Fibroblast of lung (primary cell): ENCODE measurements at regions not wholly inside any gene's neighbourhood (a gene's known extent, or its start where the extent isn't known, plus 50 kb on each side); places are given as distances from the start of the nearest gene placed in this dataset.
A peak's percentile ranks its signal among the peaks of the same experiment; 100 is the strongest.

Experiments used
- DNase-seq, 2 donors: peaks; one replicate each; pipeline versions ENCODE4 v3.0.0 to v3.0.0-alpha.2; 2010; ENCODE audit warnings: low read depth in 2 of 2
- H2AFZ ChIP-seq: 2 replicates; pipeline ENCODE4 v1.5.1; 2012; ENCODE audit warnings: low read length, control low read depth, inconsistent platforms
- H3K27ac ChIP-seq: 2 replicates; pipeline ENCODE4 v1.5.1; 2011; ENCODE audit warnings: low read length, control low read depth; ENCODE audit not compliant: insufficient read depth
- H3K27me3 ChIP-seq: 2 replicates; pipeline ENCODE4 v1.5.1; 2011; ENCODE audit warnings: mild to moderate bottlenecking, low read length; ENCODE audit not compliant: control insufficient read depth, insufficient read depth
- H3K36me3 ChIP-seq: 2 replicates; pipeline ENCODE4 v1.5.1; 2011; ENCODE audit warnings: low read length; ENCODE audit not compliant: control insufficient read depth, insufficient read depth
- H3K4me1 ChIP-seq: 2 replicates; pipeline ENCODE4 v1.5.1; 2011; ENCODE audit warnings: low read length; ENCODE audit not compliant: control insufficient read depth, insufficient read depth; ENCODE audit errors: extremely low read depth
- H3K4me2 ChIP-seq: 2 replicates; pipeline ENCODE4 v1.5.1; 2011; ENCODE audit warnings: low read length, control low read depth; ENCODE audit not compliant: insufficient read depth; ENCODE audit errors: extremely low read depth
- H3K4me3 ChIP-seq, 4 experiments: fragments of 200-600 bp in 1 of 4; sonication (generic) in 1 of 4; replicated peaks in 1 of 4; 2 replicates each; pipeline ENCODE4 v1.5.1; 2011 to 2016; ENCODE audit warnings: low read length in 4 of 4, low read depth in 3 of 4, mild to moderate bottlenecking in 3 of 4, control low read depth in 2 of 4, inconsistent platforms in 1 of 4, mixed read lengths in 1 of 4; ENCODE audit not compliant: insufficient read depth in 1 of 4; ENCODE audit errors: control extremely low read depth in 1 of 4
- H3K79me2 ChIP-seq: 2 replicates; pipeline ENCODE4 v1.5.1; 2012; ENCODE audit warnings: mild to moderate bottlenecking, low read length, inconsistent platforms; ENCODE audit not compliant: control insufficient read depth, insufficient read depth
- H3K9ac ChIP-seq: 2 replicates; pipeline ENCODE4 v1.5.1; 2011; ENCODE audit warnings: mild to moderate bottlenecking, low read length, control low read depth; ENCODE audit not compliant: insufficient read depth
- H3K9me3 ChIP-seq: 2 replicates; pipeline ENCODE4 v1.5.1; 2012; ENCODE audit warnings: low read depth, low read length; ENCODE audit not compliant: control insufficient read depth, insufficient read depth
- H4K20me1 ChIP-seq: 2 replicates; pipeline ENCODE4 v1.5.1; 2011; ENCODE audit warnings: low read length; ENCODE audit not compliant: control insufficient read depth, insufficient read depth; ENCODE audit errors: extremely low read depth
- CTCF ChIP-seq, 2 donors: IDR thresholded peaks in 1 of 2; conservative IDR thresholded peaks in 1 of 2; 1 replicate in 1 of 2; 2 replicates in 1 of 2; pipeline ENCODE4 v1.5.1; 2011 to 2012; ENCODE audit warnings: low read length in 2 of 2, control low read depth in 1 of 2, inconsistent platforms in 1 of 2, low read depth in 1 of 2, mild to moderate bottlenecking in 1 of 2
- EZH2 ChIP-seq: IDR thresholded peaks from 2 replicates; pipeline ENCODE4 v1.5.1; 2012; ENCODE audit warnings: low read length, control low read depth, mild to moderate bottlenecking; ENCODE audit errors: missing control alignments

GRCh38 chr21:15986277-15986676 is 256.5 kb downstream of the USP25 start:
- peak in 1 of 2 donors; percentile 93 for DNase-seq
- Histone ChIP-seq H3K9ac (no peak overlapping the region), H2AFZ (no peak overlapping the region), H3K36me3 (no peaks in the 10 kb centered on the region), H3K27ac (no peak overlapping the region), H3K27me3 (no peaks in the 10 kb centered on the region), H3K9me3 (no peaks in the 10 kb centered on the region), H3K4me2 (no peak overlapping the region), H3K79me2 (no peaks in the 10 kb centered on the region), H3K4me1 (no peaks in the 10 kb centered on the region), H3K4me3 (no peak overlapping the region), H4K20me1 (no peaks in the 10 kb centered on the region)
- TF ChIP-seq EZH2 = no peak
- TF ChIP-seq CTCF (conservative IDR thresholded peaks at IDR 0.05 in 1 of 2, IDR thresholded peaks at IDR 0.05 in 1 of 2; ENCODE audit: low read depth in 1 of 2, low read length in 2 of 2) = no peak

- Histone ChIP-seq H3K9me3 (no peaks in the 10 kb centered on the region), H3K36me3 (no peaks in the 10 kb centered on the region), H4K20me1 (no peaks in the 10 kb centered on the region), H2AFZ (no peak overlapping the region), H3K4me2 (peak overlapping the region; percentile 19), H3K9ac (no peak overlapping the region), H3K27me3 (no peaks in the 10 kb centered on the region), H3K27ac (no peak overlapping the region), H3K4me3 (no peak overlapping the region), H3K79me2 (no peaks in the 10 kb centered on the region), H3K4me1 (no peaks in the 10 kb centered on the region)
- peak; percentile 49 to 62 for DNase-seq
- TF ChIP-seq CTCF (conservative IDR thresholded peaks at IDR 0.05 in 1 of 2, IDR thresholded peaks at IDR 0.05 in 1 of 2; ENCODE audit: low read depth in 1 of 2, low read length in 2 of 2) (no peak), EZH2 (no peak)
Measured at GRCh38 chr21:15992171-15992570, 262.4 kb downstream of the USP25 start.

DNA sequence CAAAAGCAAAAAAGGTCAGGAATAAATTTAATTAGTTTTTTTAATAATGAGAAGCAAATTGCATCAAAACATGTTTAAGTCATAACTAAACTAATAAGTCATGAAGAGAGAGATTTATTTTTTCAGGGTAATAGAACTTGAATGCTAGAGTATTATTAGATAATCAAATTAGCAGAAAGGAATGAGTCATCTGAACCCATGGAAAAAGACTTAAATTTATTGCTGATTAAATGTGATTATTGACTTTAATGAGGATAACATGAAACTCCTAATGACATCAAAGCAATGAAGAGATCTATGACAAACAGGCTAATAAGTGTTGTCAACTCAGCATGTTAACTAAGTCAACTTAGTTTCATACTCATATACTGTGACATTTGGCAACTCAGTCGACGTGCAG is 264.2 kb downstream of the USP25 start:
- no peaks in the 10 kb centered on the region for H3K27me3 ChIP-seq
- no peak overlapping the region for H3K4me2 ChIP-seq
- H3K9ac ChIP-seq = no peak overlapping the region
- no peaks in the 10 kb centered on the region for H3K36me3 ChIP-seq
- no peak overlapping the region for H2AFZ ChIP-seq
- no peak overlapping the region for H3K27ac ChIP-seq
- H4K20me1 ChIP-seq = no peaks in the 10 kb centered on the region
- TF ChIP-seq EZH2 = no peak
- TF ChIP-seq CTCF (conservative IDR thresholded peaks at IDR 0.05 in 1 of 2, IDR thresholded peaks at IDR 0.05 in 1 of 2; ENCODE audit: low read depth in 1 of 2, low read length in 2 of 2) = no peak
- no peak for DNase-seq
- no peak overlapping the region for H3K4me3 ChIP-seq
- H3K79me2 ChIP-seq = no peaks in the 10 kb centered on the region
- H3K9me3 ChIP-seq = no peaks in the 10 kb centered on the region
- H3K4me1 ChIP-seq = no peaks in the 10 kb centered on the region
